Panc1 (cell line): ENCODE measurements at regions not wholly inside any gene's neighbourhood (a gene's known extent, or its start where the extent isn't known, plus 50 kb on each side); places are given as distances from the start of the nearest gene placed in this dataset.

Experiments used
- POLR2AphosphoS5 ChIP-seq: IDR thresholded peaks from 2 replicates; pipeline ENCODE4 v1.6.1; 2012; ENCODE audit warnings: mild to moderate bottlenecking, low read depth, low read length, moderate library complexity
- TCF7L2 ChIP-seq: IDR thresholded peaks from 2 replicates; pipeline ENCODE4 v1.6.1; 2011; ENCODE audit warnings: mild to moderate bottlenecking, low read depth, low read length, inconsistent platforms
- TF ChIP-seq, protein P1 (sequence below): fragments of 450-650 bp; IDR thresholded peaks from 2 replicates; pipeline ENCODE4 v1.5.1; 2017; ENCODE audit warnings: mild to moderate bottlenecking
- TF ChIP-seq, protein P2 (sequence below), 2 experiments: IDR thresholded peaks; 2 replicates each; pipeline ENCODE4 v1.6.1; 2011 to 2012; ENCODE audit warnings: low read depth in 2 of 2, control low read depth in 1 of 2, low read length in 1 of 2, mild to moderate bottlenecking in 1 of 2, moderate library complexity in 1 of 2; ENCODE audit not compliant: insufficient read depth in 1 of 2

DNA sequence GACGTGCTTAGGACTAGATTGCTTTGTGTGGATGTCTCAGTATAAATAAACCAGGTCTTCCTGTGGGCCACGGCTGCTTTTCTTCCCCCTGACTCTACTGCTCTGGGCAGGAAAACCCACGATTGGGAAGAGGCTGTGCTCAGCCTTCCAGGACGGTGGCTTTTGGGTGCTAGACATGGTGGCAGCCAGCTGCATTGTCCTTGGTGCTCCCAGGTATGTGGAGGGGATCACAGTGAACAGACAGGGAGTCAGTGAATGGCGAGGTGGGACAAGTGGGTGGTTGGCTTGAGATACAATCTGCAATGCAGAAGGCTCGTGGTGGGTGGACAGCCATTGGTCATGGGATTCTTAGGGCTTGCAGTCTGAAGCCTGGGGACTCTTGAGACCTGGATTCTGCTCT is 366.3 kb downstream of the AACS start:
- TF ChIP-seq, protein P1, sequence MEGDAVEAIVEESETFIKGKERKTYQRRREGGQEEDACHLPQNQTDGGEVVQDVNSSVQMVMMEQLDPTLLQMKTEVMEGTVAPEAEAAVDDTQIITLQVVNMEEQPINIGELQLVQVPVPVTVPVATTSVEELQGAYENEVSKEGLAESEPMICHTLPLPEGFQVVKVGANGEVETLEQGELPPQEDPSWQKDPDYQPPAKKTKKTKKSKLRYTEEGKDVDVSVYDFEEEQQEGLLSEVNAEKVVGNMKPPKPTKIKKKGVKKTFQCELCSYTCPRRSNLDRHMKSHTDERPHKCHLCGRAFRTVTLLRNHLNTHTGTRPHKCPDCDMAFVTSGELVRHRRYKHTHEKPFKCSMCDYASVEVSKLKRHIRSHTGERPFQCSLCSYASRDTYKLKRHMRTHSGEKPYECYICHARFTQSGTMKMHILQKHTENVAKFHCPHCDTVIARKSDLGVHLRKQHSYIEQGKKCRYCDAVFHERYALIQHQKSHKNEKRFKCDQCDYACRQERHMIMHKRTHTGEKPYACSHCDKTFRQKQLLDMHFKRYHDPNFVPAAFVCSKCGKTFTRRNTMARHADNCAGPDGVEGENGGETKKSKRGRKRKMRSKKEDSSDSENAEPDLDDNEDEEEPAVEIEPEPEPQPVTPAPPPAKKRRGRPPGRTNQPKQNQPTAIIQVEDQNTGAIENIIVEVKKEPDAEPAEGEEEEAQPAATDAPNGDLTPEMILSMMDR, result no peak
- TF ChIP-seq TCF7L2 (no peak), POLR2AphosphoS5 (no peak)
- TF ChIP-seq, protein P2, sequence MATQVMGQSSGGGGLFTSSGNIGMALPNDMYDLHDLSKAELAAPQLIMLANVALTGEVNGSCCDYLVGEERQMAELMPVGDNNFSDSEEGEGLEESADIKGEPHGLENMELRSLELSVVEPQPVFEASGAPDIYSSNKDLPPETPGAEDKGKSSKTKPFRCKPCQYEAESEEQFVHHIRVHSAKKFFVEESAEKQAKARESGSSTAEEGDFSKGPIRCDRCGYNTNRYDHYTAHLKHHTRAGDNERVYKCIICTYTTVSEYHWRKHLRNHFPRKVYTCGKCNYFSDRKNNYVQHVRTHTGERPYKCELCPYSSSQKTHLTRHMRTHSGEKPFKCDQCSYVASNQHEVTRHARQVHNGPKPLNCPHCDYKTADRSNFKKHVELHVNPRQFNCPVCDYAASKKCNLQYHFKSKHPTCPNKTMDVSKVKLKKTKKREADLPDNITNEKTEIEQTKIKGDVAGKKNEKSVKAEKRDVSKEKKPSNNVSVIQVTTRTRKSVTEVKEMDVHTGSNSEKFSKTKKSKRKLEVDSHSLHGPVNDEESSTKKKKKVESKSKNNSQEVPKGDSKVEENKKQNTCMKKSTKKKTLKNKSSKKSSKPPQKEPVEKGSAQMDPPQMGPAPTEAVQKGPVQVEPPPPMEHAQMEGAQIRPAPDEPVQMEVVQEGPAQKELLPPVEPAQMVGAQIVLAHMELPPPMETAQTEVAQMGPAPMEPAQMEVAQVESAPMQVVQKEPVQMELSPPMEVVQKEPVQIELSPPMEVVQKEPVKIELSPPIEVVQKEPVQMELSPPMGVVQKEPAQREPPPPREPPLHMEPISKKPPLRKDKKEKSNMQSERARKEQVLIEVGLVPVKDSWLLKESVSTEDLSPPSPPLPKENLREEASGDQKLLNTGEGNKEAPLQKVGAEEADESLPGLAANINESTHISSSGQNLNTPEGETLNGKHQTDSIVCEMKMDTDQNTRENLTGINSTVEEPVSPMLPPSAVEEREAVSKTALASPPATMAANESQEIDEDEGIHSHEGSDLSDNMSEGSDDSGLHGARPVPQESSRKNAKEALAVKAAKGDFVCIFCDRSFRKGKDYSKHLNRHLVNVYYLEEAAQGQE (IDR thresholded peaks at IDR 0.05; ENCODE audit: insufficient read depth in 1 of 2, low read depth in 2 of 2, low read length in 1 of 2), result no peak
